ENCODE measurements at regions not wholly inside any gene's neighbourhood (a gene's known extent, or its start where the extent isn't known, plus 50 kb on each side); places are given as distances from the start of the nearest gene placed in this dataset.
"Not testable (repeated sequence)": the region's sequence is repeated elsewhere in the genome, so short reads cannot be mapped to it uniquely, and the experiment has no call there.

- in situ Hi-C loops (cut with MboI; ENCODE audit: low pct_ligation_motif_present in 1 of 4, low pct_unique_long_range_greater_than_20kb in 1 of 4, low sequenced_read_pairs in 3 of 4) (no loop called here), intact Hi-C loops (cut with DNase I; ENCODE audit: low total_unique reads) (no loop called here)
- no peak for TF ChIP-seq POLR2A (IDR thresholded peaks at IDR 0.05)
- no peak for TF ChIP-seq POLR2AphosphoS5 (IDR thresholded peaks at IDR 0.05)
- TF ChIP-seq EP300 (IDR thresholded peaks at IDR 0.05; ENCODE audit: low read depth), result no peak
- no peak for TF ChIP-seq CTCF (IDR thresholded peaks at IDR 0.05)
- H3K4me1 ChIP-seq, result no peaks in the 10 kb centered on the region
- no peaks in the 10 kb centered on the region for H3K9me3 ChIP-seq
- H3K27ac ChIP-seq, result no peak overlapping the region
- no peak overlapping the region for H3K4me3 ChIP-seq
- no peaks in the 10 kb centered on the region for H3K36me3 ChIP-seq
- 91 to 100% methylated on average over 1 of the region's 1 CpG for WGBS, 2 donors (ENCODE audit: low coverage in 1 of 2)
- no peak for DNase-seq
- no peaks in the 10 kb centered on the region for H3K27me3 ChIP-seq
Observed at GRCh38 chr3:174482541-174482940, 376.6 kb upstream of the NAALADL2 start.

- in situ Hi-C loops (cut with MboI; ENCODE audit: low pct_ligation_motif_present in 1 of 4, low pct_unique_long_range_greater_than_20kb in 1 of 4, low sequenced_read_pairs in 3 of 4), result no loop called here
- intact Hi-C loops (cut with DNase I; ENCODE audit: low total_unique reads), result no loop called here
- Histone ChIP-seq H3K4me1 (no peaks in the 10 kb centered on the region), H3K9me3 (no peaks in the 10 kb centered on the region), H3K36me3 (no peaks in the 10 kb centered on the region), H3K4me3 (no peak overlapping the region), H3K27ac (no peak overlapping the region), H3K27me3 (no peaks in the 10 kb centered on the region)
- TF ChIP-seq POLR2AphosphoS5 (IDR thresholded peaks at IDR 0.05), result no peak
- no peak for TF ChIP-seq POLR2A (IDR thresholded peaks at IDR 0.05)
- no peak for TF ChIP-seq CTCF (IDR thresholded peaks at IDR 0.05)
- no peak for TF ChIP-seq EP300 (IDR thresholded peaks at IDR 0.05; ENCODE audit: low read depth)
- WGBS, 2 donors (ENCODE audit: low coverage in 1 of 2), result 69 to 75% methylated on average over 1 of the region's 1 CpG
- no peak for DNase-seq
Observed at GRCh38 chr3:174483254-174483653, 375.9 kb upstream of the NAALADL2 start.

GRCh38 chr3:174483856-174484255 is 375.3 kb upstream of the NAALADL2 start:
- WGBS, 2 donors (ENCODE audit: low coverage in 1 of 2), result 85 to 100% methylated on average over 5 to 6 of the region's 7 CpGs
- in situ Hi-C loops (cut with MboI; ENCODE audit: low pct_ligation_motif_present in 1 of 4, low pct_unique_long_range_greater_than_20kb in 1 of 4, low sequenced_read_pairs in 3 of 4); H3K27ac ChIP-seq; intact Hi-C loops (cut with DNase I; ENCODE audit: low total_unique reads); DNase-seq; H3K4me1 ChIP-seq; H3K4me3 ChIP-seq; H3K27me3 ChIP-seq; H3K36me3 ChIP-seq; H3K9me3 ChIP-seq: not testable (repeated sequence)

- TF ChIP-seq EP300 (IDR thresholded peaks at IDR 0.05; ENCODE audit: low read depth) (no peak), POLR2AphosphoS5 (IDR thresholded peaks at IDR 0.05) (no peak), CTCF (IDR thresholded peaks at IDR 0.05) (no peak), POLR2A (IDR thresholded peaks at IDR 0.05) (no peak)
- in situ Hi-C loops (cut with MboI; ENCODE audit: low pct_ligation_motif_present in 1 of 4, low pct_unique_long_range_greater_than_20kb in 1 of 4, low sequenced_read_pairs in 3 of 4), result no loop called here
- intact Hi-C loops (cut with DNase I; ENCODE audit: low total_unique reads), result no loop called here
- H3K4me1 ChIP-seq, result no peaks in the 10 kb centered on the region
- H3K9me3 ChIP-seq, result no peaks in the 10 kb centered on the region
- 83 to 89% methylated on average over 2 of the region's 2 CpGs for WGBS, 2 donors (ENCODE audit: low coverage in 1 of 2)
- DNase-seq, result no peak
- H3K36me3 ChIP-seq, result no peaks in the 10 kb centered on the region
- H3K27ac ChIP-seq, result no peak overlapping the region
- H3K27me3 ChIP-seq, result no peaks in the 10 kb centered on the region
- no peak overlapping the region for H3K4me3 ChIP-seq
Observed at GRCh38 chr3:174488527-174488926, 370.6 kb upstream of the NAALADL2 start.

- peak overlapping the region in 2 of 4 donors; percentile 27 to 41 for H3K27ac ChIP-seq
- DNase-seq, result no peak
Observed at GRCh38 chr3:174495311-174495710, 363.8 kb upstream of the NAALADL2 start.

More at GRCh38 chr3:174495311-174495710, 363.8 kb upstream of the NAALADL2 start:
- Histone ChIP-seq H3K36me3 (no peaks in the 10 kb centered on the region), H3K4me3 (no peak overlapping the region), H3K4me1 (no peaks in the 10 kb centered on the region), H3K27me3 (no peaks in the 10 kb centered on the region), H3K9me3 (no peaks in the 10 kb centered on the region)
- intact Hi-C loops (cut with DNase I; ENCODE audit: low total_unique reads) (no loop called here), in situ Hi-C loops (cut with MboI; ENCODE audit: low pct_ligation_motif_present in 1 of 4, low pct_unique_long_range_greater_than_20kb in 1 of 4, low sequenced_read_pairs in 3 of 4) (no loop called here)
- 24 to 49% methylated on average over 4 of the region's 4 CpGs for WGBS, 2 donors (ENCODE audit: low coverage in 1 of 2)
- TF ChIP-seq POLR2A (IDR thresholded peaks at IDR 0.05) (no peak), CTCF (IDR thresholded peaks at IDR 0.05) (no peak), EP300 (IDR thresholded peaks at IDR 0.05; ENCODE audit: low read depth) (no peak), POLR2AphosphoS5 (IDR thresholded peaks at IDR 0.05) (no peak)

Data from transverse colon (tissue), 4 donors.